ENCODE measurements at regions not wholly inside any gene's neighbourhood (a gene's known extent, or its start where the extent isn't known, plus 50 kb on each side); places are given as distances from the start of the nearest gene placed in this dataset.

DNA sequence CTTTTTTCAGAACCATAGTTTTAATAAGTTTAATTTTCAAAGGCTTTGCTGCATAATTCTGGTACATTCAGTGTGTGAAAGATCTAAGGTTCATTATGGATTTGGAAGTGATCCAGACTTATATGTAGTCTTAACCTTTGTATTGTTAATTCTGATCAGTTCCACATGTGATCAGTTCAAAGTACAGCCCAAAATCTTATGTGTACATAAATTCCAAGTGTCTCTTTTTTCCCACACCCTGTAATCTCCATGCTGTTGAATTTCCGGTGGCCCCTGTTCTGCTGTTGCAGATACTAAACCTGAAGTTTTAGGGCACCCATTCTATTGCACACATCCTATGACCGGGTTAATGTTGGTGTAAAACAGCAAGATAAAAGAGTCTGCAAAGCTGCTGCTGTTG lies 1147.5 kb upstream of the CDH8 start:
- TF ChIP-seq POLR2A (IDR thresholded peaks at IDR 0.05), result no peak
- TF ChIP-seq, protein P1, sequence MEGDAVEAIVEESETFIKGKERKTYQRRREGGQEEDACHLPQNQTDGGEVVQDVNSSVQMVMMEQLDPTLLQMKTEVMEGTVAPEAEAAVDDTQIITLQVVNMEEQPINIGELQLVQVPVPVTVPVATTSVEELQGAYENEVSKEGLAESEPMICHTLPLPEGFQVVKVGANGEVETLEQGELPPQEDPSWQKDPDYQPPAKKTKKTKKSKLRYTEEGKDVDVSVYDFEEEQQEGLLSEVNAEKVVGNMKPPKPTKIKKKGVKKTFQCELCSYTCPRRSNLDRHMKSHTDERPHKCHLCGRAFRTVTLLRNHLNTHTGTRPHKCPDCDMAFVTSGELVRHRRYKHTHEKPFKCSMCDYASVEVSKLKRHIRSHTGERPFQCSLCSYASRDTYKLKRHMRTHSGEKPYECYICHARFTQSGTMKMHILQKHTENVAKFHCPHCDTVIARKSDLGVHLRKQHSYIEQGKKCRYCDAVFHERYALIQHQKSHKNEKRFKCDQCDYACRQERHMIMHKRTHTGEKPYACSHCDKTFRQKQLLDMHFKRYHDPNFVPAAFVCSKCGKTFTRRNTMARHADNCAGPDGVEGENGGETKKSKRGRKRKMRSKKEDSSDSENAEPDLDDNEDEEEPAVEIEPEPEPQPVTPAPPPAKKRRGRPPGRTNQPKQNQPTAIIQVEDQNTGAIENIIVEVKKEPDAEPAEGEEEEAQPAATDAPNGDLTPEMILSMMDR (IDR thresholded peaks at IDR 0.05), result no peak
- TF ChIP-seq POLR2AphosphoS5 (IDR thresholded peaks at IDR 0.05; ENCODE audit: insufficient read depth in 1 of 2, low read depth in 1 of 2), result no peak
- Histone ChIP-seq H3K4me3 (no peak overlapping the region), H3K9me3 (no peaks in the 10 kb centered on the region), H3K36me3 (no peaks in the 10 kb centered on the region), H3K27ac (no peak overlapping the region), H3K27me3 (no peaks in the 10 kb centered on the region), H3K4me1 (no peaks in the 10 kb centered on the region)
- intact Hi-C loops (cut with DNase I), result no loop called here
- DNase-seq (ENCODE audit: extremely low spot score in 2 of 2), result no peak

DNA sequence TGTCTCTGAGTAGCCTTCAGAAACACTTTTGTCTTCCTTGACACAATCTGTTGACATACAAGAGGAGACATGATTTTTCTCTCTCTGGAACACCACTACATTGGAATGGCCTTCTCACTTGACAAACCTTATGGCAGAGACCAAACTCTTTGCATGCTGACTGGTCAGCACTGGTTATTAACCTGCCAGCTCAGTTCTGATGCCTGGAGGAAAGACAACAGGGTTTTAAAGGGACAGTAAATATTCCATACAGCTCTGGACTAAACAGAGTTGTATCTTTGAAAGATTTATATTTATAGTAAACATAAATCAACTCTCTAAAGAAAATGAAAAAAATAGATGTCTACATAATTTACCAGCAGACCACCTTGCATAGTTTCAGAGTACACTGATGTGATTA lies 1139.1 kb upstream of the CDH8 start:
- no peak for TF ChIP-seq POLR2AphosphoS5 (IDR thresholded peaks at IDR 0.05; ENCODE audit: insufficient read depth in 1 of 2, low read depth in 1 of 2)
- TF ChIP-seq, protein P1 (IDR thresholded peaks at IDR 0.05), result no peak
- no peak for TF ChIP-seq POLR2A (IDR thresholded peaks at IDR 0.05)
- Histone ChIP-seq H3K4me1 (no peaks in the 10 kb centered on the region), H3K4me3 (no peak overlapping the region), H3K27ac (no peak overlapping the region), H3K9me3 (no peaks in the 10 kb centered on the region), H3K27me3 (no peaks in the 10 kb centered on the region), H3K36me3 (no peaks in the 10 kb centered on the region)
- no peak for DNase-seq (ENCODE audit: extremely low spot score in 2 of 2)
- intact Hi-C loops (cut with DNase I), result no loop called here

DNA sequence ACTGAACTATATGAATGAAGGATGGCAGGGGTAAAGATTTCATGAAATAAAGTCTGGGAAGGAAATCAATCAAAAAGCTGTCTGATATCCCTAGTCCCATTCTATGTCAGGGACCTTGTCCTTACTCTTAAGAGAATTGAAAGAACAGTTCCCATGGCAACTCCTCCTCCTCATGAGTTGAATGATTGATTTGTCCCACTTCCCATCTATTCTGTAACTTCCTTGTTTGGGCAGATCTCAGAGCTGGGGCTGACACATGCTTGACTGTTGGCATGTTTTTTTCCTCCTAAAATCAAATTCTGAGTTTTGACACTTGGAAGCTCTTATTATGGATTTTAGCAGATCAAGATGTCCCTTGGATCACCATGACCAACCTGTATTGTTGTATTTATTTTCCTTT lies 1138.6 kb upstream of the CDH8 start:
- no peaks in the 10 kb centered on the region for H3K9me3 ChIP-seq
- TF ChIP-seq POLR2AphosphoS5 (IDR thresholded peaks at IDR 0.05; ENCODE audit: insufficient read depth in 1 of 2, low read depth in 1 of 2) (no peak), POLR2A (IDR thresholded peaks at IDR 0.05) (no peak)
- TF ChIP-seq, protein P1 (IDR thresholded peaks at IDR 0.05), result no peak
- no peaks in the 10 kb centered on the region for H3K36me3 ChIP-seq
- no peaks in the 10 kb centered on the region for H3K4me1 ChIP-seq
- no peak overlapping the region for H3K27ac ChIP-seq
- no peak overlapping the region for H3K4me3 ChIP-seq
- no peak for DNase-seq (ENCODE audit: extremely low spot score in 2 of 2)
- H3K27me3 ChIP-seq, result no peaks in the 10 kb centered on the region
- intact Hi-C loops (cut with DNase I), result no loop called here

DNA sequence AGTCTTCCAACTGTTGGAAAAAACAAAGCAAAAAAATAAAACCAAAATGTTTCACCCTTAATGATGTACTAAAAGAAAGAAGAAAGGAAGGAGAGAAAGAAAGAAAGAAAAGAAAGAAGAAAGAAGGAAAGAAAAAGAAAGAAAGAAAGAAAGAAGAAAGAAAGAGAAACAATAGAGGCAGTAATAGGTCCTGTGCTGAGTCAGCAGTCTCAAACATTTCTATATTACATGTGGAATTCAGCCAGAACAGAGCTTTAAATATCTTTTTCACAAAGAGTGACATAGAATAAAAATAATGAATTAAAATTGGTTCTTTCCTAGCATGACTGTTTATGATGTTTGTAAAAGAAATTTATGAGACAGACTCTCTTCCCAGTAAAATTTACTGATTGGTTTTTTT lies 1135.3 kb upstream of the CDH8 start:
- Histone ChIP-seq H3K4me1 (no peaks in the 10 kb centered on the region), H3K9me3 (no peaks in the 10 kb centered on the region), H3K4me3 (no peak overlapping the region), H3K27ac (no peak overlapping the region), H3K27me3 (no peaks in the 10 kb centered on the region), H3K36me3 (no peaks in the 10 kb centered on the region)
- intact Hi-C loops (cut with DNase I), result no loop called here
- DNase-seq (ENCODE audit: extremely low spot score in 2 of 2), result no peak
- TF ChIP-seq, protein P1 (IDR thresholded peaks at IDR 0.05), result no peak

DNA sequence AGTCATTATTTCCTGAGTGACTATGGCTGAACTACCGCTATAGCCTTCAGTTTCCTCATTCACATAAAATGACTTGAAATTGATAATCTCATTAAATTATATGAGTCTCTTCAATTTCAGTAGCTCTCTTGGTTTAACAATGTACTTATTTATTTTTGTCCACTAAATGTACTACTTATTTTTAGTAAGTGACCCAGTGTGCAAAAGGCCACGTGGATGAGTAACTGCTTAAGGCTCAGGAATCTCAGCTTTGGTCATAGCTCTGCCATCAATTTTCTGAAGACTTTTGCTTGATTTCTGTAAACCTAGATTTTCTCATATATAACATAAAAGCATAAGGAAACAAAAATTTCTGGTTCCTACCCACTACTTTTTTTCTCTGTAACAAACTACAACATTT lies 1132.9 kb upstream of the CDH8 start:
- Histone ChIP-seq H3K4me3 (no peak overlapping the region), H3K36me3 (no peaks in the 10 kb centered on the region), H3K27me3 (no peaks in the 10 kb centered on the region), H3K9me3 (no peaks in the 10 kb centered on the region), H3K27ac (no peak overlapping the region), H3K4me1 (no peaks in the 10 kb centered on the region)
- intact Hi-C loops (cut with DNase I), result no loop called here
- no peak for DNase-seq (ENCODE audit: extremely low spot score in 2 of 2)
- no peak for TF ChIP-seq POLR2AphosphoS5 (IDR thresholded peaks at IDR 0.05; ENCODE audit: insufficient read depth in 1 of 2, low read depth in 1 of 2)
- TF ChIP-seq POLR2A (IDR thresholded peaks at IDR 0.05), result no peak
- TF ChIP-seq, protein P1 (IDR thresholded peaks at IDR 0.05), result no peak

Measured in vagina (tissue), 2 donors.